GM21825 (cell line): ENCODE measurements at regions not wholly inside any gene's neighbourhood (a gene's known extent, or its start where the extent isn't known, plus 50 kb on each side); places are given as distances from the start of the nearest gene placed in this dataset.
"Not testable (repeated sequence)": the region's sequence is repeated elsewhere in the genome, so short reads cannot be mapped to it uniquely, and the experiment has no call there.

ENCODE experiments used
- ATAC-seq: cut with Tn5 transposase; IDR thresholded peaks from one replicate; pipeline ENCODE4 v1.9.1; 2021; ENCODE audit warnings: mild to moderate bottlenecking, moderate library complexity; ENCODE audit not compliant: unreplicated experiment

DNA sequence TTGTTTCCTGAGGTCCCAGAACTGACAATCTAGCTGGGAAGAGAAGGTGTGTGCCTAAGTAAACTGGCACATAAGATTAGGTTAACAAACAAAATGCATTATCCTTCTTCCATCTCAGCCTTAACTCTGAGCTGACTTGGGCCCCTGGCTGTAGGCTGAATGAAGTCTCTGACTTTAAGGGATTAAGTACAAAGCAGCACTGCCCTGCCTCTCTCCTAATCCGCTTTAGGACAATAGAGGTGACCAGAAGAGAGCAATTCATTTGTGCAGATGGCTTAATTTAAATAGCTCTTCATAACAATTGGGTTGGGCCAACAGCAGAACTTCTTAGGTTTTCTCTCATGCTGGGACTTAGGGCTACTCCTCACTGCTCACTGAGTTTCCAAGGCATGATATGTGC lies 181.6 kb upstream of the SOX14 start:
- ATAC-seq = no peak

DNA sequence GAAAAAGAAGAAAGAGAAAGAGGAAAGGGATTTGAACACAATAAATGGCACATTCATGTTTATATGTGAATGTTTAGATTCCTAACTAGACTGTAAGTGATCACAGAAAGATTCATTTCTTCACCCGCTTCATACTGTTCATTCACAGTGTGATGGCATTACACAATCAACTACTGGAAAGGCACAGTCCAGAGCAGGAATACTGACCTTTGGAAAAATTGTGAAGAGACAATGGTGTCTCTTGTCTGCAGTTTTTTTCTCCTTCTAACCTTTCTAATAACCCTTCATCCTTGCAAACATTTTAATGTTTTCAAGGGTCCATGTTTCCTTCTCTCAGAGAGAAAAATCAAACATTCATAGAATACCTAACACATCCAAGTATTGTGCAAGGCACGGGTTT lies 180.9 kb upstream of the SOX14 start:
- ATAC-seq = no peak

DNA sequence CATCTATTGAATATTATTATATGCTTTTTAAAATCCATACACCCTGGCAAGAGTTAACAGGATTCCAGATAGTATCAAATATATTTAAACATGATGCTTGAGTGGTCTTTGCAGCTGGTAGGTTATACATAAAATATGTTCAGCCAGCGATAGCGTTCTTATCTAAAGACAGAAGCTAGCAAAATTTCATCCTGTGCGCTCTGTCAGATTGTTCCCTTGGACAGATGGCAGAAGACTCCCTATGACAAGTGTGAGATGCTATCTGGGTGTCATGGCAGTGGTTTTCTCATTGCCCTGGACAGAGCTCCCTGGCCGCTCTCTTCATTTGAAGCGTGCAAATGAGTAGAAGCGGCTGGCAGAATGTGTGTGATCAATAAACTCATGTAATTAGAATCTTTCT lies 175.2 kb upstream of the SOX14 start:
- ATAC-seq = no peak

DNA sequence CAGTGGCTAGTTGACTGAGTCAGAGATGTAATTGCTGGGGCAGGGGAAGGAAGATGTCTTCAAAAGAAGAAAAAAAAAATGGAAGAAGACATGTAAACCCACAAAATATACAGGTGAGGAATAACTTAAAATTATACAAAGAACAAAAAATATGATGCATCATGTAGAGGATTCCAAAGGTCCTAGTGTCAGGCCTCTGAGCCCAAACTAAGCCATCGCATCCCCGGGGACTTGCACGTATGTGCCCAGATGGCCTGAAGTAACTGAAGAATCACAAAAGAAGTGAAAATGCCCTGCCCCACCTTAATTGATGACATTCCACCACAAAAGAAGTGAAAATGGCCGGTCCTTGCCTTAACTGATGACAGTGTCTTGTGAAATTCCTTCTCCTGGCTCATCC lies 168.7 kb upstream of the SOX14 start:
- not testable (repeated sequence) for ATAC-seq

DNA sequence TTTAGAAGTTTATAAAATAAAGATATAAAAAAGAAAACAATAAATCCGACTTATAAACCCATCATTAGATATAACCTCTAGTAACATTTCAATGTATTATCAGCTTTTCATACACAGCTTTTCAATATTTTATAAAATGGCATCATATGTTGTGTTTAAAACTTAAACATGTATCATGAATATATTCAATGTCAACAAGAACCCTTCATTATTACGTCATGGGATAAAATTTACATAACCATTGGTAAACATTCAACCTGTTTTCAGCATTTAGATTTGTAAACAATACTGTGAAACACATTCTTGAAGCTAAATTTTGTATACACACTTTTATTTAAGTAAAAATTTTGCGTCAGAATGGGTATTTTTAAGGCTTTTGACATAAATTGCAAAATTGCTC lies 153.4 kb upstream of the SOX14 start:
- ATAC-seq = no peak

DNA sequence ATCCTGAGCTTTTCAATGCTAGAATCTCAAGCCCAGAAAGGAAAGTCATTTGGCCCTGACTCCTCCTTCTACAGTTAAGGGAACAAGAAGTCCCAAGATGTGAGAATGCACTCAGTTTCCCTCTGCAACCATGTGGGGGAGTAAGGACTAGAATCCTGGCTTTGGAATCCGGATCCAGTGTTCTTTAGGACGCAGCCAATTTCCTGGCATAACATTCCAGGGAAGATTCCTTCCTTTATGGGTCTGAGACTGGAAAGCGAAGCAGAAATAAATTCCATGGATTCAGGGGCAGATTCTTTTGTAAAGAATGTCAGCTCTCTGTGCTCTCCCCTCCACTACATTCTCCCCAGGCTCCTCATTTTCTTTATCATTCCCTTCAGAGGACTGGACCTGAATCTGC lies 151.8 kb upstream of the SOX14 start:
- no peak for ATAC-seq

DNA sequence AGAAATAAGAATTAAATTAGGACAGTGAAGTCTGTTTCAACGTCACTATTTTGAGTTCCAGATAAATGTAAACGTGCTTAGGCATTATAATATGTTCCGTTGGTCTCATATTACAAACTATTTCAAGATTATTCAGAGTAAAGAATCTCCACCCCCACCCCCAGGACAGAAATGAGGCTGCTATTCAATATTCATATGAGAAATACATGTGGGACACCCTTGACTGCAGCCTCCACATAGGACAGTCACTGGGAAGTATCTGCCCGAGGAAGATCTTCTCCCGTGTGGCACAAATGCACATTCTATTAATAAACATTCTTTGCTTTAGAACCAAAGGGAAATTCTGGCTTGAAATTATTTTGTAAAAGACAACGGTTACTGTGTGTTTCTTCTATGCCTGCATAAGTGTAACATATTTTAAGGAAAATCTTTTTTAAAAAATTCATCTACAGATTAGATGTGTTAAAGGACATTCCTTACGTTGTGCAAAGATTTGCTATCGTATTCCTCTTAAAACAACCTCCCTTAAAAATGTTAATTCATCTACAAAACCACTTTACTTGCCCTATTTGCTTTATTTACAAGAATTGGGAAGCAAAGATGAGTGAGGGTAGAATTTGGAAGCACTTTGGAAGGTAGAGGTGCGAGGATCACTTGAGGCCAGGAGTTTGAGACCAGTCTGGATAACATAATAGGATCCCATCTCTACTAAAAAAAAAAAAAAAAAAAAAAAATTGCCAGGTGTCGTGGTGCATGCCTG lies 148.3 kb upstream of the SOX14 start:
- ATAC-seq = no peak

DNA sequence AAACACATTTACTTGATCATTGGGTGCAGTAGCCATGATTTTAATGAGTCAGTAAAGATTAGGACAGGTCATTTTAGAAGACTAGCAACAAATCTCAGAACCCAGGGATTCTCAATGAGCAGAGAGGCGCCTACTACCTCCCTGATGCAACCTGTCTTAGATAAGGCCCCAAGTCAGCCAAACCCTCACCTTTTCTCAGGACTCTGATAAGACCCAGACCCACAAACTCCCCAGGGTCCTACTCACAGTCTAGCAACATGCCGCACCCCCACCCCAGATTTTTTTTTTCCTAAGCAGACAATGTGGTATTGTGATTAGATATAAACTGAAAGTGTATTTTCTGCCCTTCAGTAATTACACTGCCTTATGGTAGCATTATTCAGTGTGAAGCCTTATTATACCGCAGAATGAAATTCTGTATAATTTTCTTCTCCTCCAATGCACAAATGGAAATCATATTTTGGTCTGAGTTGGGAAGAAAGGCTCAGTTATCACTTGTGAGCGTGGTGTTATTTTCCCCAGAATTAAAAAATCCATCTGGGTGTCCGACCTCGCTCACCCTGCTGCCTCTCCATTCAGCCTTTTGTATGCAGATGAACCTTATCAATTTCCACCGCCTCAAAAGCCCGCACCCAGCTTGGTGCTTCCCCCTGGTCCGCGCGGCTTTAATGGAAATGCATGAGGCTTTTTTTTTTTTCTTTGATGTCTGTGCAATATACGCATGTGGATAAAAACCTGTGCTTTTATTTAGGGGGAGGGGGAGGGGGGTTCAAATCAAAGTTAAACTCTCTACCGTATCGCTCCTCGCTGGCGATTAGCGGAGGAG lies 122.0 kb upstream of the SOX14 start:
- no peak for ATAC-seq

DNA sequence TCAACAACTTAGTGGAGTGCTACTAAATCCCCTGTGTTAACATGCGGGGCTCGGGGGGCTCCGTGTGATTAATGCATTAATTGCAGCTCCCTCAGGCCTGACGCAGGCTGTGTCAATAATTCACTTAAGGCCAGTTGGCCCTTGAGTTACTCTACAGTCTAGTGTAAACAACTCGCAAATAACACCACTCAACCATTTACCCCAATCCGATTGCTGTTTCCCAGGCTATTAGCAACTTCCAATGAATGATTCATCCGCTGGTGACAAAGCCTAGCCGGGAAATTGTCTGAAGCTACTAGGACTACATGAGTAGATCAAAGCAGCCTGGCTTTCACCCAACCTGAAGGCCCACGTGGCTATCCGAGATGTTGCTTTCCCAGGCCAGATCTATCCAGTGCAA lies 121.3 kb upstream of the SOX14 start:
- no peak for ATAC-seq

DNA sequence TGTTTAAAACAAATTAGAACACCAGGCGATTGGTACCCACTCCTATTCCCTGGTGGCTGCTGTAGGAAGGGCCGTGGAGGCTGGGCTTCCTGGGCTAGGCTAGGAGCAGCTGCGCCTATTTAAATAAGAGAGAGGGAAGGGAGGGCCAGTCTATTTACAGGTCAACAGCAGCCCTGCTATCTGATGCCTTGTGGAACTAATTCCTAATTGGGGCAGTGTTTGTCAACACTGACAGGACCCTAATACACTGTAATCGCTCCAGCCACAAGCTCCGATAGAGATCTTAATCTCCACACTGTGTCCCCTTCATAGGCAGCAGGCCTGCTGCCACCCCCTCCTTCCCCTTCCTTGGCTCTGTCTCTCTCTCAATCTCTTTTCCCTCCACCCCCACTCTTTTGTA lies 116.9 kb upstream of the SOX14 start:
- ATAC-seq = no peak

DNA sequence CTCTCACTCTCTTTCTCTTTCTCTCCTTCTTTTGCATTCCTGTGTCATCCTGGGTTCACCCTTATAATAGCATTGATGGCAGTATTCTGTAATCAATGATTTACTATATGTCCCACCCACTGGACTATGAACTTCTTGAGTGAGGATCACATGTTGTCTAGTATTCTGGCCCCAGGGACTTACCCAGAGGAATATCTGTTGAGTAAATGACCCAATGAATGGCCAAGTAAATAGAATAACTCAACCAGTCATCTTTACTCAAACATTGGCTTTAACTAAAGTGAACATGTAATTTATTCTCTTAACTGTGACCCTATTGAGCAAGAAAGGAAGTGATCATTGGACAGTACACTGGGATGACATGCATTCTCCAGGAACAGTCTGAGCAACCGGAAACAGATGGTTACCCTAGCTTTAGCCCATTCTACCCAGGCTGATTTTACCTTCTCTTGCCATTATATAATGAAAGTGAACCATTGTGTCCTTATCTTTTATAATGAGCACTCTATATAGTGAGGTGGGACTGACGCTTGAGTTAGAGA lies 94.5 kb upstream of the SOX14 start:
- no peak for ATAC-seq

DNA sequence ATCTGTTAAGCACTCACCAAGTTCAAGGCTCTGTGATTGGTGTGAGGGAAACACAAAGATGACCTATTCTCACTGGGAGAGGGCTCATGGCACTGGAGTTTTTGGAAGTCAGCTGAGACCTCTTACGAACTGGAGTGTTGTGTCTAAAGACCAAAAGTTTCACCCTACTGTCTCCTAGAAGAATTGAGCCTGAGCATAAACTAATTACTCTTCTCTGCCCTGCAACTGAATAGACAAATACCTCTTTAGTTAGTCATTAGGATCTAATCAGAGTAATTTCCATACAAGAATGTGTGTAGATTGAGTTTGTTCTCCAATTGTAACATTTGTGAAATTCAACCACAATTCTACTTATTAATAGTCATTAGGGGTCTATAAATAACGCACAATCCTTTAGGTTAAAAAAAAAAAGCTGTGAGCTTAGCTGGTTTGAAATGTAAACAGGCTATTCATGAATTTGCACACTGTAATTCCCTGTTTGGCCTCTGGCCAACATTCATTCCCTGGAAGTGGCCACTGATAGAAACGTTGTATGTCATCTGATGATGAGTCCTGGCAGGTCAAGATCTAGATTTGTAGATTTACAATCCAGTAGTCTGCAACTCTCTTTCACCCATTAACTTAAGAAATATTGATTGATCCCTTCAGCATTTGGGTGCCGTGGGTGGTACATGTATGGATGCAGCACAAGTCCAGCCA lies 76.8 kb upstream of the SOX14 start:
- ATAC-seq = no peak

DNA sequence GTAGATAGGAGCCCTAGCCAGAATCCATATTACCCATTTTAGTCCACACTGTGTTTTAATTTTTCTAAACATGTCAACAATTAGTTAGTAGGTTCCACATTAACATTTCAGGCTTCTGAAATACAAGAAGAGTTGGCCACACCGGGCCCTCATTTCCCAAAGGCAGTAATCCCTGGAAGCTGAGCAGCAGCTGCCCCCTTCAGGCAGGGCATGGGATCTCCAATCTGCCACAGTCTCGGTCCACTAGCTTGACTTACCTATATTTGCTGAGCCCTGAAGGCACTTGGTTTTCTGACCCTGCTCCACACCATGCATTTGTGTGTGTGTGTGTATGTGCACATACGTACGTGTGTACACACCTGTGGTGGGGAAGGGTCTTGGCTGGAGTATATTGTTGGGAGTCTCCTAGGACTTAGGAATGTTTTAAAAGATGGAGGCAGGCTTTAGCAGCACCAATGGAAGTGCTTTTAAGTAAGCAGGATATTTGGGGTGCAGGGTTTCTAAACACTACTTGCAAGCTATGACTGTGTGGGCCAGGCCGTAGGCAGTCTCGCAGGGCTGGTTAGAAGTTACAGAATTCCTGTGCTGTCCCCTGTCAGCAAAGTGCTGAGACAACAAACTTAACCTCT lies 71.2 kb upstream of the SOX14 start:
- ATAC-seq = no peak

DNA sequence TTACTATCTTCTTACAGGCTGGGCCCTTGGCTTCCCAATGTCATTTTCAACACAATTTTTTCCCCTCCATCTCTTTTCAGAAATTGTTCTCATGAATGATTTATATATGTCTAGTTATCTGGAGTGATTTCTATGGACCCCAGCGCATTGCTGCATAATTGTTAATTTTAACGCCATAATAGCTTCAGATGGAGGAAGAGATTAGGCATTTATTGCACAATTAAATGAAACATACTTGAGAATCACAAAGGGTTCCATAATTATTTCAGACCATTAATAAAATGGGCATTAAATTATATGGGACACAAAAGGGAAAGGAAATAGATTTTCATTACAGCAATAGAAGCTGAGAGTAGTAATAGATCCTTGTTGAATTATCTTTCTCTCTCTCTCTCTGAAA lies 70.3 kb upstream of the SOX14 start:
- ATAC-seq = no peak

DNA sequence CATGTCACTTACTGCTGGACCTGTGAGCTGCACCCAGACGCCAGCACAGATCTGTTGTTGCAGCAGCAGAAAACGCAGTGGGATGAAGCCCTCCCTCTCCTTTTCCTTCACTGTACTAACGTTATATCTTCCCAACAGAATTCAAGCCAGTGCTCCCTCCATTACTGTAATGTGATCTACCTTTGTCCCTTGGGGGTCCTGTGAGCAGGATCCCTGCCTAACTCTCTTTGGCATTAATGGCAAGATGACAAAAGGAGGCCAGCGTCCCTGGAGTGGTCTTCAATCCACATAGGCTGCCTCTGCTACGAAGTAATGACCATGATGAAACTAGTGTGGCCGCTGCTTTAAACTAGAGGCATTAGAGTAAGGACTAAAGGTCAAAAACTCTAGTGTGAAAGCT lies 69.3 kb upstream of the SOX14 start:
- no peak for ATAC-seq

DNA sequence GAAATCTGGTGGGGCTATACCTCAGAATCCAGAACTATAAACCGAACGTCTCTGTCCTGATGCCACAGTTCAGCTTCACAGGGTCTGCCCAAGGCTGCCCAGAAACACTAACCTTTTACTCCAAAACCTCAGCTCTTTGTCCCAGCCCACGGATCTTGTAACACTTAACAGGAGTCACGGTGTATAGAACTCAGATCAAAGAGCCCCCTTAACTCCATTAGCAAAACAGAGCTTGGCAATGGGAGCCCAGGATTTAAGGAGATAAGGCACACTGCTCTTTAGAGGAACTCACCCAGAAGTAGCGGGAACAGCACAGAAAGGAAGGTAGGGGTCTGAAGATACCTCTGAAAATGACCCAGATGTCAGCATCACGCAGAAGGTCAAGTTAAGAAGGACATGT lies 68.8 kb upstream of the SOX14 start:
- no peak for ATAC-seq

DNA sequence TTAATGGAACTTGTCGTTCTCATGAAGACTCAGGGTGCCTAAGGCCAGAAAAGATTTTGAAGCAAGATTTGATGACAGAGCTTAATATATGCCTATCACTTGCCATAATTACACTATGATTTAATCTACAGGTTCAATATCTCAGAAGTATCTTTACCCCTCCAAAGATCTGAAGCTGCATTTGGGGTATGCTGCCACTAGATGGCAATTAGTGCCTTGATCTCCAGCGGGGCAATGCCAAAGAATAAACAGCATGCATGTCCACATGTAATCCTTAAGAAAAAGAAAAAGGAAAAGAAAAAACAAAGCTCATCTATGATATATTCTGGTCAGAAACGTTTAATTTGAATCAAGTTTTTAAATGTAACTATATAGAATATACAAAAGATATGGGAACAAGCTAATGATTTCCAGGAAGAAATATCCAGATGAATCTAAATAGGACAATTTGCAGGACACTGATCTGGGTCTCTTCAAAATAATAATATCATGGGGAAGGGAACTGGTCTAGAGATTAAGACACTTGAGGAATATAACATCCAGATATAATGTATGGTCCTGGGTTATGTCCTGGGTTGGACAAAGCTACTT lies 55.0 kb upstream of the SOX14 start:
- ATAC-seq = no peak

DNA sequence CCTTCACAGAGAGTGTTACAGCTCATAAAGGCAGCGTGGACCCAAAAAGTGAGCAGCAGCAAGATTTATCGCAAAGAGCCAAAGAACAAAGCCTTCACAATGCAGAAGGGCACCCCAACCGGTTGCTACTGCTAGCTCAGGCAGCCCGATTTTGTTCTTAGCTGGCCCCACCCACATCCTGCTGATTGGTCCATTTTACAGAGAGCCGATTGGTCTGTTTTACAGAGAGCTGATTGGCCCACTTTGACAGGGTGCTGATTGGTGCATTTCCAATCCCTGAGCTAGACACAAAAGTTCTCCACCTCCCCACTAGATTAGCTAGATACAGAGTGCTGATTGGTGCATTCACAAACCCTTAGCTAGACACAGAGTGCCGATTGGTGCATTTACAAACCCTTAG lies 50.1 kb upstream of the SOX14 start:
- not testable (repeated sequence) for ATAC-seq
